GM18909 (cell line): ENCODE measurements at regions not wholly inside any gene's neighbourhood (a gene's known extent, or its start where the extent isn't known, plus 50 kb on each side); places are given as distances from the start of the nearest gene placed in this dataset.
"Not testable (repeated sequence)": the region's sequence is repeated elsewhere in the genome, so short reads cannot be mapped to it uniquely, and the experiment has no call there.

Experiments
- ATAC-seq: cut with Tn5 transposase; IDR thresholded peaks from one replicate; pipeline ENCODE4 v1.9.1; 2021; ENCODE audit warnings: mild to moderate bottlenecking; ENCODE audit not compliant: unreplicated experiment, poor library complexity

- ATAC-seq: no peak
These were observed 69.8 kb downstream of the RMI2 start for GRCh38 chr16:11414815-11415775.

- no peak for ATAC-seq
These were observed 71.2 kb downstream of the RMI2 start for GRCh38 chr16:11416228-11417001.

- no peak for ATAC-seq
These were observed 72.2 kb downstream of the RMI2 start for GRCh38 chr16:11417487-11417886.

GRCh38 chr16:11418506-11418905, 73.2 kb downstream of the RMI2 start:
- ATAC-seq: no peak

GRCh38 chr16:11420067-11420466, 74.8 kb downstream of the RMI2 start:
- ATAC-seq: not testable (repeated sequence)

GRCh38 chr16:11420895-11421294, 75.6 kb downstream of the RMI2 start:
- no peak for ATAC-seq

- no peak for ATAC-seq
These were observed 77.4 kb downstream of the RMI2 start for GRCh38 chr16:11422381-11423314.

- peak; percentile 48 for ATAC-seq
These were observed 78.3 kb downstream of the RMI2 start for GRCh38 chr16:11423315-11424117.

GRCh38 chr16:11424118-11424460, 78.8 kb downstream of the RMI2 start:
- ATAC-seq: no peak

GRCh38 chr16:11425140-11425539, 79.9 kb downstream of the RMI2 start:
- no peak for ATAC-seq

- no peak for ATAC-seq
These were observed 83.3 kb downstream of the RMI2 start for GRCh38 chr16:11428623-11428953.

- ATAC-seq: no peak
These were observed 83.9 kb downstream of the RMI2 start for GRCh38 chr16:11429123-11429522.

GRCh38 chr16:11429823-11430222, 84.6 kb downstream of the RMI2 start:
- no peak for ATAC-seq

- no peak for ATAC-seq
These were observed 85.5 kb downstream of the RMI2 start for GRCh38 chr16:11430601-11431317.

GRCh38 chr16:11431915-11432465, 86.7 kb downstream of the RMI2 start:
- ATAC-seq: no peak

- ATAC-seq: no peak
These were observed 87.7 kb downstream of the RMI2 start for GRCh38 chr16:11432856-11433395.

- ATAC-seq: no peak
These were observed 90.3 kb downstream of the RMI2 start for GRCh38 chr16:11435576-11435975.

- no peak for ATAC-seq
These were observed 91.8 kb downstream of the RMI2 start for GRCh38 chr16:11437069-11437468.
